GM13976 (cell line): ENCODE measurements at regions not wholly inside any gene's neighbourhood (a gene's known extent, or its start where the extent isn't known, plus 50 kb on each side); places are given as distances from the start of the nearest gene placed in this dataset.

Source experiments
- DNase-seq: peaks from one replicate; pipeline ENCODE4 v3.0.0; 2012; ENCODE audit warnings: low spot score
- in situ Hi-C: fragments of 300-500 bp; cut with MboI; formaldehyde crosslinking; loops from one replicate; pipeline ENCODE4 v1.12.0; 2022; ENCODE audit warnings: low sequenced_read_pairs, mixed read lengths, inconsistent platforms; ENCODE audit not compliant: unreplicated experiment
- TF ChIP-seq, protein P1 (sequence below): IDR thresholded peaks from 2 replicates; pipeline ENCODE4 v1.5.1; 2012; ENCODE audit warnings: borderline replicate concordance, mild to moderate bottlenecking; ENCODE audit not compliant: insufficient read depth; ENCODE audit errors: extremely low read depth, missing control alignments, control extremely low read depth

DNA sequence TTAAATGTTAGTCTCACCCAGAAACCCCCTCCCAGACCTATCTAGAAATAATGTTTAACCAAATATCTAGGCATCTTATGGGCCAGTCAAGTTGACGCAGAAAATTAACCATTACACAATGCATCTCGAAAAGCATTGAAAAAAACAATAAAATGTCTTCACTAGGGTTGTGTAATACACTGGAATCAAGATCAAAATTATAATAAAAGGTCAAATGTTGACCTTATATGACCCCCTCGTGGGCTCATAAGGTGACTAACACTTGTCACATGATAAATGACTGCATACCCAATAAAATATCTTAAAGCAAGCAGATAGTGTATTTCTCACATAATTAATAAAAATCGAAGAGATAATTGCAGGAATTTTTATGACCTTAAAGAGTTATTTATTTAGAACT, 447.9 kb upstream of the DSEL start:
- in situ Hi-C loops: no loop called here
- DNase-seq: no peak
- TF ChIP-seq, protein P1, sequence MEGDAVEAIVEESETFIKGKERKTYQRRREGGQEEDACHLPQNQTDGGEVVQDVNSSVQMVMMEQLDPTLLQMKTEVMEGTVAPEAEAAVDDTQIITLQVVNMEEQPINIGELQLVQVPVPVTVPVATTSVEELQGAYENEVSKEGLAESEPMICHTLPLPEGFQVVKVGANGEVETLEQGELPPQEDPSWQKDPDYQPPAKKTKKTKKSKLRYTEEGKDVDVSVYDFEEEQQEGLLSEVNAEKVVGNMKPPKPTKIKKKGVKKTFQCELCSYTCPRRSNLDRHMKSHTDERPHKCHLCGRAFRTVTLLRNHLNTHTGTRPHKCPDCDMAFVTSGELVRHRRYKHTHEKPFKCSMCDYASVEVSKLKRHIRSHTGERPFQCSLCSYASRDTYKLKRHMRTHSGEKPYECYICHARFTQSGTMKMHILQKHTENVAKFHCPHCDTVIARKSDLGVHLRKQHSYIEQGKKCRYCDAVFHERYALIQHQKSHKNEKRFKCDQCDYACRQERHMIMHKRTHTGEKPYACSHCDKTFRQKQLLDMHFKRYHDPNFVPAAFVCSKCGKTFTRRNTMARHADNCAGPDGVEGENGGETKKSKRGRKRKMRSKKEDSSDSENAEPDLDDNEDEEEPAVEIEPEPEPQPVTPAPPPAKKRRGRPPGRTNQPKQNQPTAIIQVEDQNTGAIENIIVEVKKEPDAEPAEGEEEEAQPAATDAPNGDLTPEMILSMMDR: no peak

- in situ Hi-C loops: no loop called here
- TF ChIP-seq, protein P1: no peak
- DNase-seq: no peak
Measured at GRCh38 chr18:67961701-67962440, 445.4 kb upstream of the DSEL start.

DNA sequence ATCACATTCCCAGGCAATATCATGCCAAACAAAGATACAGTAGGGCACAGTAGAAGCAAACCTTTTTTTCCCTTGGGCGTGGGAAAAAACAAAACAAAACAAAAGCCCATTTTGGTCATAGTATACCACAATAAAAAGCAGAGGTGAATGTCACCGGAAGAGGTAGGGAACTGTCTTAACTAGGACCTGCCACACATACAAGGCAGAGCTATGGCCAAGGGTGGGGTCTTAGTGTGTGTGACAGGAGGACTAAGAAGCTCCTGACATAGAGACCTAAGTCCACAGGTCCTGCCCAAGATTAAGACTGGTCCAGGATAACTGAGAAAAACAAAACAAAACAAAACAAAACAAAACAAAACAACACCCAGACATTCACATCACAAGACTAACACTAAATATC, 441.2 kb upstream of the DSEL start:
- in situ Hi-C loops: no loop called here
- TF ChIP-seq, protein P1: no peak
- DNase-seq: no peak

DNA sequence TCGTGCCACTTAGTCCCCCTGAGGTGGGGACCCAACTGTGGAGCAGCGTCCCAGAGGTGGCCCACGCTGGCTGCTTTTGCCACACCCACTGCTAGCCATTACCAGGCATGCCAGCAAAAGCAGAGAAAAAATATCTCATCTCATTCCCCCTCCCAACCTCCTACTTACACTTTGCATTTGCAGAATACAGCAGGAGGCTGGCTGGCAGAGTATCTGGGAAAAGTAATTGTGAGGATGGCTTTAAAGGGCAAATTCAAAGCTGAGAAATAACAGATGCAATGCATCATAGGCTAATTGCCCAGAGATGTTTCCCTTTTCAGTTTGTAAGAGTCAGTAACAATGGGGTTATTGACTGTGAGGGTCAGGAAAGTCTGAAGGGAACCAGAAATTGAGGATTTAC, 438.1 kb upstream of the DSEL start:
- TF ChIP-seq, protein P1: no peak
- in situ Hi-C loops: no loop called here
- DNase-seq: no peak

- TF ChIP-seq, protein P1: no peak
- in situ Hi-C loops: no loop called here
- no peak for DNase-seq
Measured at GRCh38 chr18:67951137-67951536, 434.6 kb upstream of the DSEL start.

- in situ Hi-C loops: no loop called here
- TF ChIP-seq, protein P1: no peak
- no peak for DNase-seq
Measured at GRCh38 chr18:67938660-67939059, 422.1 kb upstream of the DSEL start.

DNA sequence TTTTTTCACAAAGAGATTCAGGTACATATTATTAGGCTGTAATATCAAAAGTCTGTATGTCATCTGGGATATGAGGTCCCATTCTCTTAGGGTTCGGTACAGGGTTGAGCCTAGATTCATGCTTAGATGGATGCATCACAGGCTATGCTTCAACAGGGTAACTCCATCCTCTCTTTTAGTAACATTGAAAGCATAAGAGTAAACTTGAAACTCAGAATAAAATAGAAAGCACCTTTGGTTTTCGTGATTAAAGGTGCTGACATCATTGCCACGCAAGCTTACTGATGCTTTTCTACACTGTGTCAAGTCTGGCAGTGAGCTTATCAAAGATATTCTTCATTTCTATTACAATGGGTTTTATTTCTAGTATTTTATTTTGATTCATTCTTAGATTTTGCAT, 419.1 kb upstream of the DSEL start:
- in situ Hi-C loops: no loop called here
- TF ChIP-seq, protein P1: no peak
- no peak for DNase-seq
